ENCODE measurements at regions not wholly inside any gene's neighbourhood (a gene's known extent, or its start where the extent isn't known, plus 50 kb on each side); places are given as distances from the start of the nearest gene placed in this dataset.
"Not testable (repeated sequence)": the region's sequence is repeated elsewhere in the genome, so short reads cannot be mapped to it uniquely, and the experiment has no call there.

- TF ChIP-seq CTCF, EZH2phosphoT487, EZH2 (IDR thresholded peaks at IDR 0.05): not testable (repeated sequence)
These were observed 219.2 kb downstream of the ANKRD36 start for GRCh38 chr2:97332184-97332583.

Data from neural progenitor cell (in vitro differentiated cells).